Fibroblast of lung (primary cell): ENCODE measurements at regions not wholly inside any gene's neighbourhood (a gene's known extent, or its start where the extent isn't known, plus 50 kb on each side); places are given as distances from the start of the nearest gene placed in this dataset.

ENCODE experiments used
- DNase-seq, 2 donors: peaks; one replicate each; pipeline versions ENCODE4 v3.0.0 to v3.0.0-alpha.2; 2010; ENCODE audit warnings: low read depth in 2 of 2
- H2AFZ ChIP-seq: 2 replicates; pipeline ENCODE4 v1.5.1; 2012; ENCODE audit warnings: low read length, control low read depth, inconsistent platforms
- H3K27ac ChIP-seq: 2 replicates; pipeline ENCODE4 v1.5.1; 2011; ENCODE audit warnings: low read length, control low read depth; ENCODE audit not compliant: insufficient read depth
- H3K27me3 ChIP-seq: 2 replicates; pipeline ENCODE4 v1.5.1; 2011; ENCODE audit warnings: mild to moderate bottlenecking, low read length; ENCODE audit not compliant: control insufficient read depth, insufficient read depth
- H3K36me3 ChIP-seq: 2 replicates; pipeline ENCODE4 v1.5.1; 2011; ENCODE audit warnings: low read length; ENCODE audit not compliant: control insufficient read depth, insufficient read depth
- H3K4me1 ChIP-seq: 2 replicates; pipeline ENCODE4 v1.5.1; 2011; ENCODE audit warnings: low read length; ENCODE audit not compliant: control insufficient read depth, insufficient read depth; ENCODE audit errors: extremely low read depth
- H3K4me2 ChIP-seq: 2 replicates; pipeline ENCODE4 v1.5.1; 2011; ENCODE audit warnings: low read length, control low read depth; ENCODE audit not compliant: insufficient read depth; ENCODE audit errors: extremely low read depth
- H3K4me3 ChIP-seq, 4 experiments: fragments of 200-600 bp in 1 of 4; sonication (generic) in 1 of 4; replicated peaks in 1 of 4; 2 replicates each; pipeline ENCODE4 v1.5.1; 2011 to 2016; ENCODE audit warnings: low read length in 4 of 4, low read depth in 3 of 4, mild to moderate bottlenecking in 3 of 4, control low read depth in 2 of 4, inconsistent platforms in 1 of 4, mixed read lengths in 1 of 4; ENCODE audit not compliant: insufficient read depth in 1 of 4; ENCODE audit errors: control extremely low read depth in 1 of 4
- H3K79me2 ChIP-seq: 2 replicates; pipeline ENCODE4 v1.5.1; 2012; ENCODE audit warnings: mild to moderate bottlenecking, low read length, inconsistent platforms; ENCODE audit not compliant: control insufficient read depth, insufficient read depth
- H3K9ac ChIP-seq: 2 replicates; pipeline ENCODE4 v1.5.1; 2011; ENCODE audit warnings: mild to moderate bottlenecking, low read length, control low read depth; ENCODE audit not compliant: insufficient read depth
- H3K9me3 ChIP-seq: 2 replicates; pipeline ENCODE4 v1.5.1; 2012; ENCODE audit warnings: low read depth, low read length; ENCODE audit not compliant: control insufficient read depth, insufficient read depth
- H4K20me1 ChIP-seq: 2 replicates; pipeline ENCODE4 v1.5.1; 2011; ENCODE audit warnings: low read length; ENCODE audit not compliant: control insufficient read depth, insufficient read depth; ENCODE audit errors: extremely low read depth
- EZH2 ChIP-seq: IDR thresholded peaks from 2 replicates; pipeline ENCODE4 v1.5.1; 2012; ENCODE audit warnings: low read length, control low read depth, mild to moderate bottlenecking; ENCODE audit errors: missing control alignments
- TF ChIP-seq, protein P1 (sequence below), 2 donors: IDR thresholded peaks in 1 of 2; conservative IDR thresholded peaks in 1 of 2; 1 replicate in 1 of 2; 2 replicates in 1 of 2; pipeline ENCODE4 v1.5.1; 2011 to 2012; ENCODE audit warnings: low read length in 2 of 2, control low read depth in 1 of 2, inconsistent platforms in 1 of 2, low read depth in 1 of 2, mild to moderate bottlenecking in 1 of 2

DNA sequence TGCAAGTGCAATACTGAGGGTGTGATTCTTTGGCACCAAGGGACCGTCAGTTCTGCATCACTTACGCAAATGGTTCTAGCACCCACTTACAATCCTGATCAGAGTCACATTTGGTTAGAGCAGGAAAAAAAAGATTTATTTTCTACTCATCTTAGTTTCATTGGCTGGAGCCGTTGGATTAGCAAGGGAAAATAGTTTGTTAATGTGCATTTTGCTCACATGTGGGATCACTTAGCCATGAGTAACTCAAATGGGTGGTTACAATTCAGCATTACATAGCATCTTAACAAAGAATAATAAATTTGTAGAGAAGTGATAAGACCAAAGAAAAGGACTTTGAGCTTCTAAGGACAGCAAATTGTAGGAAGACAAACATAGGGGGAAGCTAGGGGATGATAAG is 216.9 kb downstream of the AUH start:
- TF ChIP-seq EZH2, result no peak
- TF ChIP-seq, protein P1, sequence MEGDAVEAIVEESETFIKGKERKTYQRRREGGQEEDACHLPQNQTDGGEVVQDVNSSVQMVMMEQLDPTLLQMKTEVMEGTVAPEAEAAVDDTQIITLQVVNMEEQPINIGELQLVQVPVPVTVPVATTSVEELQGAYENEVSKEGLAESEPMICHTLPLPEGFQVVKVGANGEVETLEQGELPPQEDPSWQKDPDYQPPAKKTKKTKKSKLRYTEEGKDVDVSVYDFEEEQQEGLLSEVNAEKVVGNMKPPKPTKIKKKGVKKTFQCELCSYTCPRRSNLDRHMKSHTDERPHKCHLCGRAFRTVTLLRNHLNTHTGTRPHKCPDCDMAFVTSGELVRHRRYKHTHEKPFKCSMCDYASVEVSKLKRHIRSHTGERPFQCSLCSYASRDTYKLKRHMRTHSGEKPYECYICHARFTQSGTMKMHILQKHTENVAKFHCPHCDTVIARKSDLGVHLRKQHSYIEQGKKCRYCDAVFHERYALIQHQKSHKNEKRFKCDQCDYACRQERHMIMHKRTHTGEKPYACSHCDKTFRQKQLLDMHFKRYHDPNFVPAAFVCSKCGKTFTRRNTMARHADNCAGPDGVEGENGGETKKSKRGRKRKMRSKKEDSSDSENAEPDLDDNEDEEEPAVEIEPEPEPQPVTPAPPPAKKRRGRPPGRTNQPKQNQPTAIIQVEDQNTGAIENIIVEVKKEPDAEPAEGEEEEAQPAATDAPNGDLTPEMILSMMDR (conservative IDR thresholded peaks at IDR 0.05 in 1 of 2, IDR thresholded peaks at IDR 0.05 in 1 of 2; ENCODE audit: low read depth in 1 of 2, low read length in 2 of 2), result no peak
- Histone ChIP-seq H3K9me3 (no peaks in the 10 kb centered on the region), H3K4me3 (no peak overlapping the region), H2AFZ (no peak overlapping the region), H3K27ac (peak overlapping the region; percentile 24), H4K20me1 (no peaks in the 10 kb centered on the region), H3K79me2 (no peaks in the 10 kb centered on the region), H3K9ac (no peak overlapping the region), H3K27me3 (no peaks in the 10 kb centered on the region), H3K4me2 (peak overlapping the region; percentile 9), H3K4me1 (no peaks in the 10 kb centered on the region), H3K36me3 (no peaks in the 10 kb centered on the region)
- peak in 1 of 2 donors; percentile 35 for DNase-seq

DNA sequence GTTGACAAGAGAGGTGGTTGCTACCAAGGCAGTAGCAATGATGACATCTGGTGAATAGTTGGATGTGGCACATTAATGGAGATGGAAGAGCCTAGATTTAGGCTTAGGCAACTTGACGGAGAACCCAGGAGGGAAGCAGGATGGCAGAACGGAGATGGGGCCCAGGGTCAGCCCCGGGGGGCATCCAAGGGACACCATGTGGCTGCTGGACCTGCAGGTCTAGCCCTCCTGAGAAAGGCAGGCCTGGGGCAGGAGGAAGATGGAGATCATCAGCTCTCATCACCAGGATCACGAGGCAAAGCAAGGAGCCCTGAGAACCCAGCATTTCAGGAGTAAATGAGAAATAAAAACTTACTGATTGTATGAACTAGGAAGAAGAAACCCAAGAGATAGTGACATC is 216.2 kb downstream of the AUH start:
- Histone ChIP-seq H3K4me3 (no peak overlapping the region), H2AFZ (no peak overlapping the region), H3K4me1 (no peaks in the 10 kb centered on the region), H3K27me3 (no peaks in the 10 kb centered on the region), H3K79me2 (no peaks in the 10 kb centered on the region), H3K4me2 (no peak overlapping the region), H3K9ac (no peak overlapping the region), H4K20me1 (no peaks in the 10 kb centered on the region), H3K27ac (no peak overlapping the region), H3K9me3 (no peaks in the 10 kb centered on the region), H3K36me3 (no peaks in the 10 kb centered on the region)
- no peak for DNase-seq
- TF ChIP-seq, protein P1 (conservative IDR thresholded peaks at IDR 0.05 in 1 of 2, IDR thresholded peaks at IDR 0.05 in 1 of 2; ENCODE audit: low read depth in 1 of 2, low read length in 2 of 2), result no peak
- no peak for TF ChIP-seq EZH2

DNA sequence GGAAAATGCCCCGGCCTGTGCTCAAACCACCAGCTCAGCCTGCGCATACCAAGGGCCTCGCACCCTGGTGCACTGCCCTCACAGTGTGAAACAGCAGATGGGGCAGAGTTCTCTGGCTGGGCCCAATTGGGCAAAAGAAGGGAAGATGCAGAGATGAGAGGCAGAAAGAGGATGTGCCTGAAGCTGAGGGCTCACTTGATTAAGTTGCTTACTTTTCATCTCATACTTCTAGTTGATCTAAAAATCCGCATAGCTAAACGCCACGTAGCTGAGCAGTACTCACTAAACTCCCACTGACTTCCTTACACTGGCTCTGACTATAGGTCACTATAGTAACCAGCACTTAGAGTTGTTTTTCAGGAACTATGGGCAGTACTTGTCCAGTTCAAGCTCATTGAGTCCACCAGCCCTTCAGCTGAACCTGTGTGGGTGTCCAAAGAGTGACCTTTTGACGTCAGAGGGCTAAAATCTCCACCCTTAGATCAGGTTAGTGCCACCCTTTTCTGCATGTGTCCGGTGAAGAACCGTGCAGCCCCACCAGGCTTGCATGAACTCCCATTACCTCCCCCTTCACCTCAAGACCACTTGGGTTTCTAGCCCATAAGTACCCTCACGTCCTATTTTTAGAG is 215.2 kb downstream of the AUH start:
- peak in 1 of 2 donors; percentile 43 for DNase-seq
- Histone ChIP-seq H3K4me3 (no peak overlapping the region), H3K79me2 (no peaks in the 10 kb centered on the region), H3K9me3 (no peaks in the 10 kb centered on the region), H3K27ac (no peak overlapping the region), H2AFZ (no peak overlapping the region), H3K36me3 (no peaks in the 10 kb centered on the region), H3K4me1 (no peaks in the 10 kb centered on the region), H3K4me2 (no peak overlapping the region), H3K9ac (no peak overlapping the region), H3K27me3 (no peaks in the 10 kb centered on the region), H4K20me1 (no peaks in the 10 kb centered on the region)
- TF ChIP-seq, protein P1 (conservative IDR thresholded peaks at IDR 0.05 in 1 of 2, IDR thresholded peaks at IDR 0.05 in 1 of 2; ENCODE audit: low read depth in 1 of 2, low read length in 2 of 2), result no peak
- TF ChIP-seq EZH2, result no peak
